Activated naive CD4-positive, alpha-beta T cell treated with Interleukin-2 at 50 U/mL for 16 hours (primary cell): ENCODE measurements at regions not wholly inside any gene's neighbourhood (a gene's known extent, or its start where the extent isn't known, plus 50 kb on each side); places are given as distances from the start of the nearest gene placed in this dataset.

Experiments used
- DNase-seq: peaks from one replicate; pipeline ENCODE4 v3.0.0-alpha.2; 2020

GRCh38 chr5:56366986-56367385, 133.9 kb upstream of the ANKRD55 start:
- DNase-seq, result no peak

GRCh38 chr5:56361398-56361797, 128.3 kb upstream of the ANKRD55 start:
- no peak for DNase-seq

GRCh38 chr5:56360816-56361215, 127.7 kb upstream of the ANKRD55 start:
- DNase-seq, result no peak

- no peak for DNase-seq
Observed at GRCh38 chr5:56359809-56360685, 126.9 kb upstream of the ANKRD55 start.

GRCh38 chr5:56358703-56359681, 125.9 kb upstream of the ANKRD55 start:
- no peak for DNase-seq

- DNase-seq, result no peak
Observed at GRCh38 chr5:56358046-56358445, 124.9 kb upstream of the ANKRD55 start.

GRCh38 chr5:56357426-56357825, 124.3 kb upstream of the ANKRD55 start:
- DNase-seq, result no peak

- no peak for DNase-seq
Observed at GRCh38 chr5:56356836-56357160, 123.7 kb upstream of the ANKRD55 start.

- DNase-seq, result no peak
Observed at GRCh38 chr5:56356121-56356835, 123.1 kb upstream of the ANKRD55 start.

GRCh38 chr5:56354836-56355235, 121.7 kb upstream of the ANKRD55 start:
- DNase-seq, result no peak

GRCh38 chr5:56352808-56353590, 119.9 kb upstream of the ANKRD55 start:
- DNase-seq, result no peak

GRCh38 chr5:56350597-56351170, 117.6 kb upstream of the ANKRD55 start:
- DNase-seq, result no peak

GRCh38 chr5:56350011-56350596, 117.0 kb upstream of the ANKRD55 start:
- no peak for DNase-seq

- no peak for DNase-seq
Observed at GRCh38 chr5:56349461-56349860, 116.3 kb upstream of the ANKRD55 start.

GRCh38 chr5:56346741-56347535, 113.8 kb upstream of the ANKRD55 start:
- DNase-seq, result no peak

GRCh38 chr5:56346044-56346710, 113.0 kb upstream of the ANKRD55 start:
- DNase-seq, result no peak

GRCh38 chr5:56345352-56345751, 112.2 kb upstream of the ANKRD55 start:
- no peak for DNase-seq

- no peak for DNase-seq
Observed at GRCh38 chr5:56344594-56344993, 111.5 kb upstream of the ANKRD55 start.

- DNase-seq, result no peak
Observed at GRCh38 chr5:56343988-56344387, 110.9 kb upstream of the ANKRD55 start.

- no peak for DNase-seq
Observed at GRCh38 chr5:56342616-56343015, 109.5 kb upstream of the ANKRD55 start.
